Right lobe of liver (tissue), 4 donors: ENCODE measurements at regions not wholly inside any gene's neighbourhood (a gene's known extent, or its start where the extent isn't known, plus 50 kb on each side); places are given as distances from the start of the nearest gene placed in this dataset.

Source experiments
- POLR2A ChIP-seq: fragments of 450-650 bp; IDR thresholded peaks from one replicate; pipeline ENCODE4 v1.6.1; 2017; ENCODE audit warnings: antibody characterized with exemption, mild to moderate bottlenecking
- TF ChIP-seq, protein P1 (sequence below), 4 donors: fragments of 200-600 bp in 3 of 4; fragments of 450-650 bp in 1 of 4; IDR thresholded peaks; one replicate each; pipeline versions ENCODE4 v1.5.1 to v1.8.0; 2016 to 2022; ENCODE audit warnings: antibody characterized with exemption in 4 of 4, mild to moderate bottlenecking in 2 of 4
- donor health status: DM: no; HTN: no; CAD: no.
- donor health status: DM: no; HTN: no; CAD: no.
- donor health status: DM: no; HTN: yes; CAD: no.

DNA sequence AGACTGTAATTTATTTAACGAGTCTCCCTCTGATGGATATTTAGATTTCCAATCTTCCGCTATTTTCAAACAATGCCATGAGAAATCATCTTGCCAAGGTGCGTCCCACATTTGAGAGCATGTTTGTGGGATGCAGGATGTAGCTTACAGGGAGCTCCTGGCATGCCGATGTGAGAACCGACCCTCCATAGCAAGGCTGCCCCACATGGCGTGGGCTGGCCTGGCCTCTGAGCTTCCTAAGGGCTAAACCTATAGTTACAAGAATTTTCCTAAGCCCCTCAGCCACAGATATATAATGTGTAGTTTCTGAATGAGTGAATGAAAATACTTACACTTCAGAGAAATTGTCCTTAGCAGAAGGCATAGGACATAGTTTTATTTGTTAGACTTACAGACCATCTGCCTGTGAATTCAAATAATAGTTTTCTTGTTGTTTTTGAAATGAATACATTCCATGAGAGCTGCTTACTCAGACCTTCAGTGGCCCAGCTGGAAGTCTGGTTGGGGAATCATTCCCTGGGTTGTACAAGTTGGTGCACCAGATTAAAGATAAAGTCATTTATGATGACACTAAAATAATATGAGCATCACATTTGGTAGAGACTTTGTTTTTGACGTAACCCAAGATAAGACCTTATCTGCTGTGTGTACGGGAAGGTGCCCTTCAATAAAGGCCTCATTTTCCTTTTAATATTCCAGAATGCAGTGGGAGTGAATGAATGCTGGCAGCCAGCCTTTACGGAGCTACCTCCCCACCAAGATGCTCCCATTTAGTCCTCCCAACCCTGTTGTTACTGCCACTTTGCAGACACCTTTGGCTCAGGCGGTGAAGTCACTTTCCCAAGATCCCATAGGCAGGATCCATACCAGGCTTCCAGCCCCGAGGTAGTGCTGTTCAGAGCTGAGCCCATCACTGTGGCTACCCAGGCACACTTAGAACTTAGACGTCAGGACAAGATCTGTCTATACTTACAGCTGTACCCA, 107.1 kb downstream of the GLI2 start:
- TF ChIP-seq, protein P1, sequence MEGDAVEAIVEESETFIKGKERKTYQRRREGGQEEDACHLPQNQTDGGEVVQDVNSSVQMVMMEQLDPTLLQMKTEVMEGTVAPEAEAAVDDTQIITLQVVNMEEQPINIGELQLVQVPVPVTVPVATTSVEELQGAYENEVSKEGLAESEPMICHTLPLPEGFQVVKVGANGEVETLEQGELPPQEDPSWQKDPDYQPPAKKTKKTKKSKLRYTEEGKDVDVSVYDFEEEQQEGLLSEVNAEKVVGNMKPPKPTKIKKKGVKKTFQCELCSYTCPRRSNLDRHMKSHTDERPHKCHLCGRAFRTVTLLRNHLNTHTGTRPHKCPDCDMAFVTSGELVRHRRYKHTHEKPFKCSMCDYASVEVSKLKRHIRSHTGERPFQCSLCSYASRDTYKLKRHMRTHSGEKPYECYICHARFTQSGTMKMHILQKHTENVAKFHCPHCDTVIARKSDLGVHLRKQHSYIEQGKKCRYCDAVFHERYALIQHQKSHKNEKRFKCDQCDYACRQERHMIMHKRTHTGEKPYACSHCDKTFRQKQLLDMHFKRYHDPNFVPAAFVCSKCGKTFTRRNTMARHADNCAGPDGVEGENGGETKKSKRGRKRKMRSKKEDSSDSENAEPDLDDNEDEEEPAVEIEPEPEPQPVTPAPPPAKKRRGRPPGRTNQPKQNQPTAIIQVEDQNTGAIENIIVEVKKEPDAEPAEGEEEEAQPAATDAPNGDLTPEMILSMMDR (IDR thresholded peaks at IDR 0.05) = no peak
- TF ChIP-seq POLR2A = no peak
